K562 (cell line): ENCODE measurements at regions not wholly inside any gene's neighbourhood (a gene's known extent, or its start where the extent isn't known, plus 50 kb on each side); places are given as distances from the start of the nearest gene placed in this dataset.

Experiments used
- ATAC-seq: fragments of 200-7000 bp; cut with Tn5 transposase; 3 replicates; pipeline ENCODE4 v1.9.1; 2020; ENCODE audit warnings: moderate library complexity
- BruUV-seq: library from RNA; stranded (reverse); fragments of 400-500 nt; replicated peaks from 2 replicates; lab custom pipeline; 2021; lab: Mats Ljungman, UMichigan
- CTCF ChIA-PET: fragments of 300-600 bp; formaldehyde crosslinking; extraction: SDS; loops from one replicate; lab custom pipeline; 2021; ENCODE audit warnings: low intra/inter-chr PET ratio; lab: Yijun Ruan, JAX
- POLR2A ChIA-PET: fragments of 300-600, 350-650 bp; sonication (Branson Sonifier 250); formaldehyde crosslinking; extraction: SDS; loops from one replicate; lab custom pipeline; 2021; ENCODE audit warnings: antibody characterized with exemption, inconsistent platforms; lab: Yijun Ruan, JAX
- DNase-seq, 4 experiments: peaks; one replicate each; pipeline versions ENCODE4 v3.0.0 to v3.0.0-alpha.2; 2011 to 2018; ENCODE audit warnings: low spot score in 3 of 4, mixed read lengths in 3 of 4; ENCODE audit errors: extremely low read depth in 1 of 4
- FAIRE-seq: peaks from 2 replicates; lab custom pipeline; 2011; peaks lifted over from hg19 to GRCh38; lab: Jason Lieb, UNC
- H2AFZ ChIP-seq: 2 replicates; pipeline ENCODE4 v1.6.0; 2011; ENCODE audit warnings: low read depth, low read length, control low read depth, inconsistent platforms
- H3K27ac ChIP-seq: fragments of 200-600 bp; 3 replicates; pipeline ENCODE4 v1.8.0; 2011; ENCODE audit warnings: low read depth, mild to moderate bottlenecking, control low read depth, inconsistent platforms, low read length, moderate library complexity, mixed read lengths; ENCODE audit errors: extremely low read depth
- H3K27me3 ChIP-seq, 2 experiments: fragments of 300-600 bp in 1 of 2; 2 replicates in 1 of 2; 3 replicates in 1 of 2; pipeline versions ENCODE4 v1.6.0 to v1.8.0; 2011; ENCODE audit warnings: inconsistent platforms in 2 of 2, low read length in 2 of 2, mild to moderate bottlenecking in 1 of 2, mixed read lengths in 1 of 2, moderate library complexity in 1 of 2; ENCODE audit not compliant: control insufficient read depth in 2 of 2, insufficient read depth in 2 of 2
- H3K36me3 ChIP-seq: fragments of 300-600 bp; 3 replicates; pipeline ENCODE4 v1.8.0; 2011; ENCODE audit warnings: mild to moderate bottlenecking, low read length, inconsistent platforms; ENCODE audit not compliant: control insufficient read depth, insufficient read depth
- H3K4me1 ChIP-seq, 2 experiments: fragments of 200-600 bp in 1 of 2; replicated peaks in 1 of 2; 2 replicates in 1 of 2; 3 replicates in 1 of 2; pipeline versions ENCODE4 v1.5.1 to v1.8.0; 2011; ENCODE audit warnings: inconsistent platforms in 2 of 2, low read length in 2 of 2, mild to moderate bottlenecking in 1 of 2, mixed read lengths in 1 of 2, moderate library complexity in 1 of 2; ENCODE audit not compliant: control insufficient read depth in 2 of 2, insufficient read depth in 2 of 2
- H3K4me2 ChIP-seq: 2 replicates; pipeline ENCODE4 v1.6.1; 2011; ENCODE audit warnings: low read length, control low read depth, inconsistent platforms, mixed read lengths; ENCODE audit not compliant: insufficient read depth
- H3K4me3 ChIP-seq: fragments of 200-600 bp; sonication (generic), shearing (Covaris generic); 2 replicates; pipeline ENCODE4 v1.5.1; 2016; ENCODE audit warnings: control low read depth, inconsistent platforms
- H3K79me2 ChIP-seq: fragments of 200-600 bp; 3 replicates; pipeline ENCODE4 v1.8.0; 2011; ENCODE audit warnings: low read length, inconsistent platforms; ENCODE audit not compliant: control insufficient read depth, insufficient read depth
- H3K9ac ChIP-seq, 2 experiments: 2 replicates each; pipeline versions ENCODE4 v1.6.0 to v1.6.1; 2011; ENCODE audit warnings: low read depth in 2 of 2, low read length in 2 of 2, control low read depth in 1 of 2, inconsistent platforms in 1 of 2, mild to moderate bottlenecking in 1 of 2, mixed read lengths in 1 of 2; ENCODE audit not compliant: insufficient read depth in 1 of 2
- H3K9me1 ChIP-seq: one replicate; pipeline ENCODE4 v1.6.0; 2011; ENCODE audit warnings: inconsistent platforms, mild to moderate bottlenecking, low read length, moderate library complexity; ENCODE audit not compliant: control insufficient read depth, insufficient read depth
- H3K9me3 ChIP-seq: replicated peaks from 2 replicates; pipeline ENCODE4 v1.5.1; 2011; ENCODE audit warnings: low read depth, low read length, inconsistent platforms; ENCODE audit not compliant: control insufficient read depth, insufficient read depth
- H4K20me1 ChIP-seq: replicated peaks from 2 replicates; pipeline ENCODE4 v1.6.1; 2011; ENCODE audit warnings: low read length, inconsistent platforms, mixed read lengths; ENCODE audit not compliant: control insufficient read depth, insufficient read depth
- CBX1 ChIP-seq: sonication (generic); IDR thresholded peaks from 2 replicates; pipeline ENCODE4 v1.6.1; 2016; ENCODE audit warnings: antibody characterized with exemption, low read depth, mild to moderate bottlenecking
- CEBPB ChIP-seq: fragments of 450-650 bp; IDR thresholded peaks from 2 replicates; pipeline ENCODE4 v1.6.1; 2016; ENCODE audit warnings: missing genetic modification characterization, missing compliant biosample characterization
- GTF2F1 ChIP-seq: IDR thresholded peaks from 2 replicates; pipeline ENCODE4 v1.6.1; 2011; ENCODE audit warnings: low read depth, low read length, improper control_type of control experiment
- HDAC3 ChIP-seq: fragments of 450-650 bp; IDR thresholded peaks from 2 replicates; pipeline ENCODE4 v1.6.1; 2018; ENCODE audit warnings: borderline replicate concordance, mild to moderate bottlenecking, moderate library complexity; ENCODE audit not compliant: partially characterized antibody
- POLR2B ChIP-seq: fragments of 450-650 bp; IDR thresholded peaks from 2 replicates; pipeline ENCODE4 v1.6.1; 2018; ENCODE audit warnings: low read depth; ENCODE audit not compliant: partially characterized antibody
- RBM15 ChIP-seq: fragments of 200-400 bp; formaldehyde crosslinking; IDR thresholded peaks from 2 replicates; pipeline ENCODE4 v1.6.1; 2018; ENCODE audit warnings: mild to moderate bottlenecking, low read length, moderate library complexity; ENCODE audit not compliant: insufficient read depth
- THRAP3 ChIP-seq: fragments of 450-650 bp; IDR thresholded peaks from 2 replicates; pipeline ENCODE4 v1.6.1; 2016; ENCODE audit warnings: mild to moderate bottlenecking, inconsistent platforms, borderline replicate concordance
- WHSC1 ChIP-seq: IDR thresholded peaks from one replicate; pipeline ENCODE4 v1.6.1; 2012; ENCODE audit warnings: low read length, control low read depth, inconsistent platforms
- ZNF384 ChIP-seq: IDR thresholded peaks from 2 replicates; pipeline ENCODE4 v1.6.1; 2012; ENCODE audit warnings: low read depth, low read length, improper control_type of control experiment
- ZNF717 ChIP-seq: fragments of 250-450 bp; sonication (Bioruptor Pico); IDR thresholded peaks from 2 replicates; pipeline ENCODE4 v1.5.0; 2021
- WGBS: fragments of 100-300 bp; shearing (Covaris generic); methylation state at CpG from one replicate; pipeline ENCODE4 v1.1.6; 2016; ENCODE audit warnings: low coverage, mixed read lengths; ENCODE audit not compliant: insufficient coverage; ENCODE audit errors: missing lambda C conversion rate; 5-methylcytosine and 5-hydroxymethylcytosine counted together
- in situ Hi-C: fragments of 300-500 bp; cut with MboI; formaldehyde crosslinking; loops from 4 replicates; pipeline ENCODE4 v1.15.0; 2018; ENCODE audit warnings: inconsistent platforms, mixed read lengths
- intact Hi-C: fragments of 100-400 bp; cut with micrococcal nuclease; formaldehyde crosslinking; loops from 2 replicates; pipeline ENCODE4 v1.14.2; 2022
- TF ChIP-seq, protein P1 (sequence below): fragments of 200-400 bp; formaldehyde crosslinking; IDR thresholded peaks from 2 replicates; pipeline ENCODE4 v1.6.1; 2017; ENCODE audit warnings: mild to moderate bottlenecking, low read depth, low read length, moderate library complexity

GRCh38 chr1:29954591-29954990 lies 718.3 kb downstream of the PTPRU start (continued):
- TF ChIP-seq HDAC3 = no peak
- TF ChIP-seq RBM15 = no peak
- TF ChIP-seq WHSC1 = no peak
- TF ChIP-seq POLR2B = no peak
- TF ChIP-seq, protein P1, sequence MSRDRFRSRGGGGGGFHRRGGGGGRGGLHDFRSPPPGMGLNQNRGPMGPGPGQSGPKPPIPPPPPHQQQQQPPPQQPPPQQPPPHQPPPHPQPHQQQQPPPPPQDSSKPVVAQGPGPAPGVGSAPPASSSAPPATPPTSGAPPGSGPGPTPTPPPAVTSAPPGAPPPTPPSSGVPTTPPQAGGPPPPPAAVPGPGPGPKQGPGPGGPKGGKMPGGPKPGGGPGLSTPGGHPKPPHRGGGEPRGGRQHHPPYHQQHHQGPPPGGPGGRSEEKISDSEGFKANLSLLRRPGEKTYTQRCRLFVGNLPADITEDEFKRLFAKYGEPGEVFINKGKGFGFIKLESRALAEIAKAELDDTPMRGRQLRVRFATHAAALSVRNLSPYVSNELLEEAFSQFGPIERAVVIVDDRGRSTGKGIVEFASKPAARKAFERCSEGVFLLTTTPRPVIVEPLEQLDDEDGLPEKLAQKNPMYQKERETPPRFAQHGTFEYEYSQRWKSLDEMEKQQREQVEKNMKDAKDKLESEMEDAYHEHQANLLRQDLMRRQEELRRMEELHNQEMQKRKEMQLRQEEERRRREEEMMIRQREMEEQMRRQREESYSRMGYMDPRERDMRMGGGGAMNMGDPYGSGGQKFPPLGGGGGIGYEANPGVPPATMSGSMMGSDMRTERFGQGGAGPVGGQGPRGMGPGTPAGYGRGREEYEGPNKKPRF = no peak
- TF ChIP-seq CEBPB (tag) = no peak
- no peak for TF ChIP-seq ZNF717
- TF ChIP-seq, all 486 proteins: peak for 0

DNA sequence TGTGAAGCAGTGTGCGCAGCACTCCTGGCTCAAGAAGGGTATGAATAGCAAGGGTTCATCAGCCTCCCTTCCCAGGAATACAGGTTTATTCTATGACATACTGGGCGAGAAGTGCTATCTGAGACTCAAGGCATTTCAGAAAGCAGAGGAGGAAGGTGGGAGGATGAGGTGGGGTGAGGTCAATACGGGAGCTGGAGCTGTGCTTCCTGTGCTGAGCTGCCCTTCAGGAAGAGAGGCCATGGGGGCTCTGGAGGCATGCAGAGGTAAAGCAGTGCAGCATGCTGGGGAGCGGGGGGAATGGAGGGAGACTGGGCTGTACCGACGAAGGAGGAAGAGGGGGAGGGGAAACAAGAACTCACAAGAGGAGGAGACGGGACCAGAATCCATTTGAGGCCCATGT lies 717.6 kb downstream of the PTPRU start:
- 2% methylated on average over 7 of the region's 7 CpGs for WGBS
- no peaks in the 10 kb centered on the region for H3K9me3 ChIP-seq

More for the DNA sequence above, 717.6 kb downstream of the PTPRU start:
- BruUV-seq = no TSS peak
- CTCF ChIA-PET = no interaction called here
- H4K20me1 ChIP-seq = no peaks in the 10 kb centered on the region
- FAIRE-seq (no peak), DNase-seq (no peak), ATAC-seq (no peak)
- H3K27ac ChIP-seq = no peak overlapping the region
- in situ Hi-C loops (no loop called here), intact Hi-C loops (no loop called here)
- H3K4me1 ChIP-seq = no peaks in the 10 kb centered on the region
- TF ChIP-seq THRAP3 (no peak), CBX1 (no peak), GTF2F1 (no peak), ZNF384 (no peak)
- no peak overlapping the region for H2AFZ ChIP-seq
- H3K4me2 ChIP-seq = no peak overlapping the region
- no peaks in the 10 kb centered on the region for H3K36me3 ChIP-seq
- no peaks in the 10 kb centered on the region for H3K79me2 ChIP-seq
- no peak overlapping the region for H3K9ac ChIP-seq
- H3K9me1 ChIP-seq = no peaks in the 10 kb centered on the region
- H3K4me3 ChIP-seq = no peak overlapping the region
- POLR2A ChIA-PET = interaction anchor here (0.5 kb wide), 1 partner anchor 33 kb away, joined by 4 read pairs; no protein-coding TSS in a partner anchor
- H3K27me3 ChIP-seq = no peaks in the 10 kb centered on the region
